Right cardiac atrium (tissue), 5 donors: ENCODE measurements at regions not wholly inside any gene's neighbourhood (a gene's known extent, or its start where the extent isn't known, plus 50 kb on each side); places are given as distances from the start of the nearest gene placed in this dataset.
A peak's percentile ranks its signal among the peaks of the same experiment; 100 is the strongest.

Source experiments
- ATAC-seq, 2 donors: fragments of 200-7000 bp; cut with Tn5 transposase; one replicate each; pipeline versions ENCODE4 v1.8.0 to v1.9.1; 2020; ENCODE audit warnings: moderate library complexity in 2 of 2, mild to moderate bottlenecking in 1 of 2
- DNase-seq, 3 donors: peaks; one replicate each; pipeline ENCODE4 v3.0.0-alpha.2; 2020
- H3K27ac ChIP-seq: one replicate; pipeline ENCODE4 v1.5.1; 2013; ENCODE audit warnings: mild to moderate bottlenecking, low read length, control low read depth, moderate library complexity
- H3K27me3 ChIP-seq: one replicate; pipeline ENCODE4 v1.6.1; 2013; ENCODE audit not compliant: control insufficient read depth, insufficient read depth
- H3K4me1 ChIP-seq: one replicate; pipeline ENCODE4 v1.6.1; 2013; ENCODE audit warnings: low read length; ENCODE audit not compliant: control insufficient read depth, insufficient read depth
- H3K4me3 ChIP-seq: one replicate; pipeline ENCODE4 v1.5.1; 2013; ENCODE audit warnings: low read length, control low read depth
- H3K9me3 ChIP-seq: one replicate; pipeline ENCODE4 v1.6.1; 2013; ENCODE audit warnings: low read length; ENCODE audit not compliant: control insufficient read depth
- WGBS: extraction: QIAGEN DNeasy Blood & Tissue Kit; methylation state at CpG from one replicate; pipeline ENCODE4 v1.1.7; 2013; 5-methylcytosine and 5-hydroxymethylcytosine counted together
- intact Hi-C, 4 donors: fragments of 100-400 bp; cut with DNase I; formaldehyde crosslinking; loops; one replicate each; pipeline versions ENCODE4 v1.11.0 to v1.14.0; 2022 to 2023
- donor health status: healthy with polysubstance abuse.
- donor health status: DM: no; HTN: yes; CAD: no.
- donor health status: DM: no; HTN: no; CAD: no.
- donor health status: DM: no; HTN: yes; CAD: no; lungs with severe emphysema.
- donor health status: DM: yes; HTN: yes; CAD: no.

DNA sequence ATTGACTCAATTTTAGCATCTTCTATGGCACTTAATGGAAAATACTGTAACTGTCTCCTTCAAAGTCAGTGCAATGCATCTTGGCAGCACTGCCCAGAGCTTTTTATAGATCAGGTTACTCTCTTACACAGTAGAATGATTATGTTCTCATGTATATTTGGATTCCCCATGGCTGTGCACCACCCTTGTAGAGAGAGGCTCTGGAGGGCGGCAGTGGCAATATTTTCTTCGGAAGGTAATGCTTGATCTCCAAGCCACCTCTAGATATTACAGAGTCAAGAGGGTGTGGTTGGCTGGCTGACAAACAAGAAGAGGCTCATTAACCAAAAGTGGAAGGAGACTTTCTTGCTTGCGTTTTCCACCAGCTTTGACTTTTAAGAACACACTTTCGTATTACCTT is 72.8 kb upstream of the ARSJ start:
- DNase-seq (no peak), ATAC-seq (peak in 1 of 2 donors; percentile 38)
- H3K9me3 ChIP-seq: no peaks in the 10 kb centered on the region
- H3K4me1 ChIP-seq: no peaks in the 10 kb centered on the region
- H3K27ac ChIP-seq: no peak overlapping the region
- WGBS: 80% methylated on average over 4 of the region's 4 CpGs
- no peaks in the 10 kb centered on the region for H3K27me3 ChIP-seq
- intact Hi-C loops: no loop called here
- H3K4me3 ChIP-seq: no peak overlapping the region

DNA sequence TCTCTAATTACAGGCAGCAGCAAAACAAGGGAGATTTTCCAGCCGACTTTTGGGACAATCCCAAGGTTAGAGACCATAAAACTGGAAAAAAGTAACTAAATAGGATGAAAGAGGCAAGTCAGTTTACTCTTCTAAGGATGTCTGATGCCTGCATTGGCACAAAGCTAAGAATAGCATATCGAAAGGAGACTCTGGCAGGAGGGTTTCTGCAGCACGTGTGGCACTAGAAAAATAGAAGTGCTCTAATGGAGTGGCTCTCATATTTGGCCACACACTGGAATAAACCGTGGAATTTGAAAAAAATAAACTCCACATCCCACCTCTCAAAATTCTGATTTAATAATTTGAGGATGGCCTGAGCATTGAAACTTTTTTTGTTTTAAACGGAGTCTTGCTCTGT is 77.2 kb upstream of the ARSJ start:
- Histone ChIP-seq H3K27ac (no peak overlapping the region), H3K4me1 (no peaks in the 10 kb centered on the region), H3K27me3 (no peaks in the 10 kb centered on the region), H3K9me3 (no peaks in the 10 kb centered on the region), H3K4me3 (no peak overlapping the region)
- 58% methylated on average over 5 of the region's 5 CpGs for WGBS
- intact Hi-C loops: no loop called here
- ATAC-seq (no peak), DNase-seq (no peak)

DNA sequence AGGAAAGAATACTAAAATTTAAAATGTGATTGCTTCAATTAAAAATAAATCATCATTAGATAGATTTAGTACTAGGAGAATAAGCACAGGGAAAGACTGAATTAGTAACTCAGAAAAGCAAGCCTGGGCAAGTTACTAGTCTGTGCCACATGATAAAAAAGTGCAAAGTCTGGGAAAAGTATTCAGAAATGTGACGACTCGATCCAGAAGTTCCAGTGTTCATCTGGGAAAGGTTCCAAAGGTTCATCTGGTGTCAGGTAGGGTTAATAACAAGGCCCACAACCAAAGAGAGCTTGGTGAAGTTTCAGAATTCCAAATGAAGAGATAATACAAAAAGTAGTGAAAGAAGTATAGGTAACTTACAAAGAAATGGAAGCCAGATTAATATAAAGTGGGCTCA is 78.3 kb upstream of the ARSJ start:
- 77% methylated on average over 2 of the region's 2 CpGs for WGBS

DNA sequence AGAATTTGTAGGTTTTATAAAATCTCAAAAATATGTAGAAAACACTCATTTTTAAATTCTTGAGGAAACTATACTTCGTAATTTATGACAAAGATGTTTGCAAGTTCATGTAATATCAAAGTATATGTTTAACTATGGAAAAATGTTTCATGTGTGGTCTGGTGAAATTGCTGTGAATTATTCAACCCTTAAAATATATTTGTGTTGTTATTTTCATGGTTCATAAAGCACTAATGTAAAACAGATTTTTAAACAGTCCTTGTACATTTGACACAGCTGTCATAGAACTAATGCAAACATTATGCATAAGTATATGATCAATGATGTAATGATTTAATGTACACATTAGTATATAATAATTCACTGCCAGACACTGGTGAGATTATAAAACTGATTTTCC is 83.1 kb upstream of the ARSJ start:
- ATAC-seq (no peak), DNase-seq (no peak)
- intact Hi-C loops: loop anchor here in 2 of 4 donors (10.0 kb wide), 1 partner anchor 278 kb away; no protein-coding TSS in a partner anchor
- no peaks in the 10 kb centered on the region for H3K9me3 ChIP-seq
- no peak overlapping the region for H3K4me3 ChIP-seq
- H3K27ac ChIP-seq: no peak overlapping the region
- H3K4me1 ChIP-seq: no peaks in the 10 kb centered on the region
- H3K27me3 ChIP-seq: no peaks in the 10 kb centered on the region
- 89% methylated on average over 1 of the region's 1 CpG for WGBS

More for the DNA sequence above, 78.3 kb upstream of the ARSJ start:
- DNase-seq (no peak), ATAC-seq (no peak)
- intact Hi-C loops: no loop called here
- Histone ChIP-seq H3K9me3 (no peaks in the 10 kb centered on the region), H3K27me3 (no peaks in the 10 kb centered on the region), H3K4me1 (no peaks in the 10 kb centered on the region), H3K4me3 (no peak overlapping the region), H3K27ac (no peak overlapping the region)

DNA sequence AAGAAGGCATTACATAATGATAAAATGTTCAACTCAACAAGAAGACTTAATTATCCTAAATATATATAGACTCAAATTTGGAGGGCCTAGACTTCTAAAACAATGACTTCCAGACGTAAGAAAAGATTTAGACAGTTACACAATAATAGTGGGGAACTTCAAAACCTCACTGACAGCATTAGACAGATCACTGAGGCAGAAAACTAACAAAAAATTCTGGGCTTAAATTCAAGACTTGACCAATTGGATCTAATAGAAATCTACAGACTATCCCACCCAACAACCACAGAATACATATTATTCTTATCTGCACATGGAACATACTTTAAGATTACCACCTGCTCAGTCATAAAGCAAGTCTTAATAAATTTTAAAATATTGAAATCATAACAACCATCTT is 93.3 kb upstream of the ARSJ start:
- no peak for DNase-seq
- no peak overlapping the region for H3K4me3 ChIP-seq
- intact Hi-C loops: loop anchor here in 2 of 4 donors (10.0 kb wide), 3 partner anchors 118 to 678 kb away; no protein-coding TSS in a partner anchor
- 64% methylated on average over 1 of the region's 1 CpG for WGBS
- no peaks in the 10 kb centered on the region for H3K4me1 ChIP-seq
- no peaks in the 10 kb centered on the region for H3K27me3 ChIP-seq
- ATAC-seq: no peak
- no peak overlapping the region for H3K27ac ChIP-seq
- no peaks in the 10 kb centered on the region for H3K9me3 ChIP-seq

DNA sequence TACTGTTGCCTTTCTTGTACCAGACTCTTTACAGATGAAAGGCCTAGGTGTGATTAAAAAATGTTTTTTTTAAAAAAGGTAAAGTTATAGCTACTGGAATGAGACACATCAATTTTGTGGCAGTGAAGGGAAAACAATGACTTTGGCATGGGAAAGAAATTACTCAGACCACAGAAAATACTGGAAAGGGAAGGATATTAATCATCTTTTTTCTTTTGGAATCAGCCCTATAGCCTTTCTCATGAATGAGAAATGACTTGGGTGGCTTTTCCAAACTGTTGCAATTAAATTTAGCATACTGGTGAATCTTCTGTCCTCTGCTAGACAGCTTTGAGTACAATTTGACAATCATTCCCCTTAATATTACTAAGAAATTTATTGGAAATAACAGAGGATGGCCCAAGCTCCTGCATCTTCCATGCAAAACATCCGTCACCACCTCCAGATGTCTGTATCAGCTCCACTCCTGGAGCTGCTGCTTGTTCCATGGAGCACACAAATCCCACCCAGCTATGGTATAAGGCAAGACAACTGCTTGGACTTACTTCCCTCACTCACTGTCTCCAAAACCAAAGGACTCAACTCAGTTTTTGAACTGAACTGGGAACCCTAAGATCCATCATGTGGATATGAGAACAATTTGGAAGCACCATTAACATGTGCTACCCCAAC is 97.6 kb upstream of the ARSJ start:
- 93% methylated on average over 1 of the region's 1 CpG for WGBS

DNA sequence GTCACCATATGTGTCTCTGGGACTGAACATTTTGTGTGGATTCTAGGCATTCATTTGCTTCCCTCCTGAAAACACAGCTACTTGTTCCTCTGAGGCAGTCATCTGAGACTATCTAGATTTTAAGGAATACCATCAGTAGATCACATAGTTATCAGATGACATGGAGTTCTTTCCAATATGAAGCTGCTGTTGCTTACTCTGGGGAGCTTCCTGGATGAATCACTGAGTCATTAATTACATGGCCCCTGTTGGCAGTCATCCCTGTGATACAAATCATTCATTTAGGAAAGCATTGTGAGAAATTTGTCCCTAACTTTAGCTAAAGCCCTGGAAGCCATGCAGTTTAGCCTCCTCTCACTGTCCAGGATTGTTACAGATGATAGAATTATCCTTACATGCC is 98.2 kb upstream of the ARSJ start:
- no peak for ATAC-seq
- DNase-seq: no peak
- Histone ChIP-seq H3K9me3 (no peaks in the 10 kb centered on the region), H3K4me3 (no peak overlapping the region), H3K27me3 (no peaks in the 10 kb centered on the region), H3K4me1 (no peaks in the 10 kb centered on the region), H3K27ac (no peak overlapping the region)
- intact Hi-C loops: loop anchor here in 2 of 4 donors (10.0 kb wide), 3 partner anchors 123 to 683 kb away; no protein-coding TSS in a partner anchor

More for the DNA sequence above, 97.6 kb upstream of the ARSJ start:
- no peak for DNase-seq
- Histone ChIP-seq H3K4me1 (no peaks in the 10 kb centered on the region), H3K4me3 (no peak overlapping the region), H3K27me3 (no peaks in the 10 kb centered on the region), H3K9me3 (no peaks in the 10 kb centered on the region), H3K27ac (no peak overlapping the region)
- ATAC-seq: no peak
- intact Hi-C loops: loop anchor here in 2 of 4 donors (10.0 kb wide), 3 partner anchors 122 to 682 kb away; no protein-coding TSS in a partner anchor

DNA sequence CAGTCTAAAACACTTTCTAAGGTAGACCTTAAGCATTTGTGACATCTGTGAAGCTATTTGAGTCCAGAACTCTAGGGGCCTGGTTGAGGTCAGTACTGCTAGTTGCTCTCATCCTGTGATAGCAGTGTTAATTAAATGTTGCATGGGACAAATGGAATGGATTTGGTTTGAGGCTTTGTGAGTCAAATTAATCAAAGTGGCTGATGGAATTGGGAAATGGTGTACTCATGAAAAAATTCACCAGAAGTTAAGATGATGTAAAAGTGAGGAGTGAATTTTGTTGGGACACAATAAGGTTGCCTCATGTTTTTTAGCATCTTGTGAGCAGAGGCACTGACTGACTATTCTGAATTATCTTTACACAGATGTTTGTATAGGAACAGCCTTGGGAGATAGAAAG is 99.2 kb upstream of the ARSJ start:
- no peak for DNase-seq
- no peak for ATAC-seq
- H3K27me3 ChIP-seq: no peaks in the 10 kb centered on the region
- no peaks in the 10 kb centered on the region for H3K9me3 ChIP-seq
- intact Hi-C loops: loop anchor here in 2 of 4 donors (10.0 kb wide), 3 partner anchors 124 to 684 kb away; no protein-coding TSS in a partner anchor
- H3K27ac ChIP-seq: no peak overlapping the region
- H3K4me3 ChIP-seq: no peak overlapping the region
- no peaks in the 10 kb centered on the region for H3K4me1 ChIP-seq

DNA sequence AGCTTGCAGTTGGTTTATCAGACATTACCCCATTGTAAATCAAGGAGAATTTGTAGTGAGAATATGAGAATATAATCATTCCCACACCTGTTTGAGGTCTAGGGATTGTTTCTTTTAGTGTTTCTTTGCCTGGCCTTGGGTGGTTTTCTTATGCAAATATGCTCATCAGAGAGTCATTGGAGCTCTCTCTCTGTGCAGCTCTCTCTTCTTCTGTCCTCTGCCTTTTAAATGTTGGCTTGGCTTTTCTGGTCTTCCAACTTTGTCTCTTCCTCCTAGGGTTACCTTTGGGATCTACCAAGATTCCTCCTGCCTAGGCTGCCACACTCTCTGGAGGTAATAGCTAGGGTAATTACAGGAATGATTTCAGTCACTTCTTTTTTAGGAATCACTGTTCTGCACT is 102.3 kb upstream of the ARSJ start:
- H3K4me1 ChIP-seq: no peaks in the 10 kb centered on the region
- intact Hi-C loops: no loop called here
- DNase-seq: no peak
- no peak overlapping the region for H3K27ac ChIP-seq
- H3K27me3 ChIP-seq: no peaks in the 10 kb centered on the region
- ATAC-seq: no peak
- H3K4me3 ChIP-seq: no peak overlapping the region
- H3K9me3 ChIP-seq: no peaks in the 10 kb centered on the region

DNA sequence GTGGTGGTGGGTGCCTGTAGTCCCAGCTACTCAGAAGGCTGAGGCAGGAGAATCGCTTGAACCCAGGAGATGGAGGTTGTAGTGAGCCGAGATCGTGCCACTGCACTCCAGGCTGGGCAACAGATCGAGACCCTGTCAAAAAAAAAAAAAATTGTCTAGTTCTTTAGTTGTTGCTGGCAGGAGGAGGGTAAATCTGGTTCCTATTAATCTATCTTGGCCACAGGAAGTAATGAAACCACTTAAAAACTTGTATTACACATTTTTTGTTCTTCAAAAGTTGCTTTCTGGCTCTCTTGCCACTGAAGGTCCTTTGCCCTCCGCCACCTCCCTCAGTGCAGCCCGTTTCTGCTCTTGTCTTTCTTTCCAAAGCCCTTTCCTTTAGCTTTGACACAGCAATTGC is 102.9 kb upstream of the ARSJ start:
- DNase-seq (no peak), ATAC-seq (no peak)
- intact Hi-C loops: no loop called here
- no peaks in the 10 kb centered on the region for H3K4me1 ChIP-seq
- 80% methylated on average over 6 of the region's 6 CpGs for WGBS
- no peaks in the 10 kb centered on the region for H3K27me3 ChIP-seq
- H3K4me3 ChIP-seq: no peak overlapping the region
- no peak overlapping the region for H3K27ac ChIP-seq
- H3K9me3 ChIP-seq: no peaks in the 10 kb centered on the region

DNA sequence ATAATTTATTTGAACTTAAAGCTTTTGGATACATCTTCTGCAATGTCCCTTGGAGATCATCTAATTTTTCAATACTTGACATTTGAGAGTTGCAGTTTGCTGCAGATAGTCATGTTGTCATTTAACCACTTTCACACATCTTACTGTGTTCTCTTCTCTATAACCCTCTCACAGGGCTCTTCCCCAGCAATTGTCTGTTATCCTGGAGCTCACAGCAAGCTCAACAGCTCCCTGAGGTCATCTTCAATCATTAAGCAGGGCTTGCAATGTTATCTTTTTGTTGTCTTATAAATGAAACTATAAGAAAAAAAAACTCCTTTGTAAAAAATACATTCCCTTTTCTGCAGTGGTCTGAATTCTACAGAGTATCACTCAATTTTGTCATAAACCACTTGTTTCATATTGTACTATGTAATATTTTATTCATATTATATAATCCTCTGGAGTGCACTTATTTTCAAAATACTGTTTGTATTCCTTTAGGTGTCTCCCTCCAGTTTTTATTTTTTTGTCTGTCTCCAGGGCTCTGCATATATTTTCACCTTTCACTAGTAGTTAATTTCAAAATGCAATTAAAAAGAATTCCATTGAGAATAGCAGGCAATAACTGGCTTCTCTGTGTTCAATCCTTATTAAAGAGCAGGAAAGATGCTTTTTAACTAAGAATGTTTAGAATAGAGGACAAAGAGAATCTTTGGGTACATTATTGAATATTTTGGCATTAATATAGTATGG is 106.3 kb upstream of the ARSJ start:
- H3K27ac ChIP-seq: no peak overlapping the region
- ATAC-seq: no peak
- H3K9me3 ChIP-seq: no peaks in the 10 kb centered on the region
- H3K4me1 ChIP-seq: no peaks in the 10 kb centered on the region
- DNase-seq: no peak
- intact Hi-C loops: no loop called here
- no peak overlapping the region for H3K4me3 ChIP-seq
- no peaks in the 10 kb centered on the region for H3K27me3 ChIP-seq
